ENCODE measurements at regions not wholly inside any gene's neighbourhood (a gene's known extent, or its start where the extent isn't known, plus 50 kb on each side); places are given as distances from the start of the nearest gene placed in this dataset.

DNA sequence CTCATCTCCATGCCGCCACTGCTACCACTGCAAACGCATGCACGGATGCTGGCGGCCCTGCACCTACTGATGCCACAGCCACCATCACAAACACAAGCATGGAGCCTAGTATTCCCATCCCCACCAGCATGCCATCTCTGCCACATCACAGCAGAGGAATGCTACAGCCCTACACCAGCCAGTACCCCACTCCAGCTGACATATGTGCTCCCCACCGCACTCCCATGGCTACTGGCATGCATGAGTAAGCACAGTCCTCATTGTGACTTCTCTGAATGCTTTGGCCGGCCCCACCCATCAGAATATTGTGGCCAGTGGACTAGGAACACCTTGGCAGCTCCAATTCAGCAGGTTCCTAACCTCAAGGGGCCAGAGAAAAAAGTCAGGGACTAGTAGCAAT, 705.5 kb downstream of the POM121L12 start:
- intact Hi-C loops (cut with micrococcal nuclease): no loop called here
- POLR2A ChIA-PET: no interaction called here
- H3K4me3 Mint-ChIP-seq: no peak overlapping the region
- H3K4me1 Mint-ChIP-seq: no peaks in the 10 kb centered on the region
- H3K27ac Mint-ChIP-seq: no peak overlapping the region
- CTCF ChIA-PET: no interaction called here
- no peaks in the 10 kb centered on the region for H3K27me3 Mint-ChIP-seq
- no peaks in the 10 kb centered on the region for H3K36me3 Mint-ChIP-seq (ENCODE audit: low read depth)
- TF ChIP-seq, protein P1, sequence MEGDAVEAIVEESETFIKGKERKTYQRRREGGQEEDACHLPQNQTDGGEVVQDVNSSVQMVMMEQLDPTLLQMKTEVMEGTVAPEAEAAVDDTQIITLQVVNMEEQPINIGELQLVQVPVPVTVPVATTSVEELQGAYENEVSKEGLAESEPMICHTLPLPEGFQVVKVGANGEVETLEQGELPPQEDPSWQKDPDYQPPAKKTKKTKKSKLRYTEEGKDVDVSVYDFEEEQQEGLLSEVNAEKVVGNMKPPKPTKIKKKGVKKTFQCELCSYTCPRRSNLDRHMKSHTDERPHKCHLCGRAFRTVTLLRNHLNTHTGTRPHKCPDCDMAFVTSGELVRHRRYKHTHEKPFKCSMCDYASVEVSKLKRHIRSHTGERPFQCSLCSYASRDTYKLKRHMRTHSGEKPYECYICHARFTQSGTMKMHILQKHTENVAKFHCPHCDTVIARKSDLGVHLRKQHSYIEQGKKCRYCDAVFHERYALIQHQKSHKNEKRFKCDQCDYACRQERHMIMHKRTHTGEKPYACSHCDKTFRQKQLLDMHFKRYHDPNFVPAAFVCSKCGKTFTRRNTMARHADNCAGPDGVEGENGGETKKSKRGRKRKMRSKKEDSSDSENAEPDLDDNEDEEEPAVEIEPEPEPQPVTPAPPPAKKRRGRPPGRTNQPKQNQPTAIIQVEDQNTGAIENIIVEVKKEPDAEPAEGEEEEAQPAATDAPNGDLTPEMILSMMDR (IDR thresholded peaks at IDR 0.05): no peak
- peaks cover 24% of the 10 kb centered on the region for H3K9me3 Mint-ChIP-seq
- no peak for ATAC-seq (ENCODE audit: low read depth)
- DNase-seq: no peak

DNA sequence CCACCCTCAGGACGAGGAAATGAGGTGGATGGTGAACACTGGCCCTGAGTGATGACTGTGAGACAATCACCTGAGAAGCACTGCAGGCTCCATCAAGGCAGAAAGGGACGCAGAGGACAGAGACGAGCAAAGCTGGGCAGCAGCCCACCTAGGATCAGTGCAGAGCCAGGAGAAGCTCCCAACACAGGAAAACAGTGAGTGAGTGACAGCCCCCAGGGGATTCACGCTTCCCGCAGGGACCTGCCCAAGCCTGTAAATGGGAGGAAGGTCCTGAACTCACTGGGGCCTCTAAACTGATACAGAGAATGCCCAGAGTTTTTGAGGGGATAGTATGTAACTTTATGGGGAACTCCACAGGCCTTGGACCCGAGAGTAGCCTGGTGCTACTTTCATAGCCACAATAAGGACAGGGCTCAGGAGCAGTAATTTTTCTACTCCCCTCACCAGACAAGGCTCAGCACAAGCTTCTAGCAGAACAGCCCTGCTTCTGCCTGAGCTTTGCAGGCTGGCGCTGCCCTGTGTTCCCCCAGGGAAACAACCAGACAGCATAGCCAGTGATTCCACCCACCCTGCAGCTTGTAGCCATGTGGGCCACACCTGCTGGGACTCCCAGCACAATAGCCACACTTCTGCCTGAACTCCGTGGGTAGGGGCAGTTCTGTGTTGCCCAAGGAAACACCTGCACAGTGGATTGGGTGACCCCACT, 708.4 kb downstream of the POM121L12 start:
- TF ChIP-seq, protein P1 (IDR thresholded peaks at IDR 0.05): no peak
- Mint-ChIP-seq H3K27ac (no peak overlapping the region), H3K36me3 (ENCODE audit: low read depth) (no peaks in the 10 kb centered on the region), H3K4me1 (no peaks in the 10 kb centered on the region), H3K4me3 (no peak overlapping the region), H3K9me3 (peaks cover 14% of the 10 kb centered on the region), H3K27me3 (no peaks in the 10 kb centered on the region)
- POLR2A ChIA-PET: no interaction called here
- no peak for ATAC-seq (ENCODE audit: low read depth)
- CTCF ChIA-PET: no interaction called here
- DNase-seq: no peak
- intact Hi-C loops (cut with micrococcal nuclease): no loop called here

- Mint-ChIP-seq H3K36me3 (ENCODE audit: low read depth) (no peaks in the 10 kb centered on the region), H3K4me1 (no peaks in the 10 kb centered on the region), H3K4me3 (no peak overlapping the region), H3K27ac (no peak overlapping the region), H3K9me3 (peaks cover 14% of the 10 kb centered on the region), H3K27me3 (no peaks in the 10 kb centered on the region)
- TF ChIP-seq, protein P1 (IDR thresholded peaks at IDR 0.05): no peak
- ATAC-seq (ENCODE audit: low read depth): no peak
- no peak for DNase-seq
- ChIA-PET CTCF (no interaction called here), POLR2A (no interaction called here)
- intact Hi-C loops (cut with micrococcal nuclease): no loop called here
Observed at GRCh38 chr7:53744403-53744760, 708.9 kb downstream of the POM121L12 start.

GRCh38 chr7:53756946-53757345, 721.5 kb downstream of the POM121L12 start:
- ATAC-seq (ENCODE audit: low read depth) (no peak), DNase-seq (no peak)
- Mint-ChIP-seq H3K4me1 (no peaks in the 10 kb centered on the region), H3K9me3 (peaks cover 11% of the 10 kb centered on the region), H3K36me3 (ENCODE audit: low read depth) (no peaks in the 10 kb centered on the region), H3K4me3 (no peak overlapping the region), H3K27ac (no peak overlapping the region), H3K27me3 (no peaks in the 10 kb centered on the region)
- ChIA-PET POLR2A (no interaction called here), CTCF (no interaction called here)
- TF ChIP-seq, protein P1 (IDR thresholded peaks at IDR 0.05): no peak
- intact Hi-C loops (cut with micrococcal nuclease): no loop called here

DNA sequence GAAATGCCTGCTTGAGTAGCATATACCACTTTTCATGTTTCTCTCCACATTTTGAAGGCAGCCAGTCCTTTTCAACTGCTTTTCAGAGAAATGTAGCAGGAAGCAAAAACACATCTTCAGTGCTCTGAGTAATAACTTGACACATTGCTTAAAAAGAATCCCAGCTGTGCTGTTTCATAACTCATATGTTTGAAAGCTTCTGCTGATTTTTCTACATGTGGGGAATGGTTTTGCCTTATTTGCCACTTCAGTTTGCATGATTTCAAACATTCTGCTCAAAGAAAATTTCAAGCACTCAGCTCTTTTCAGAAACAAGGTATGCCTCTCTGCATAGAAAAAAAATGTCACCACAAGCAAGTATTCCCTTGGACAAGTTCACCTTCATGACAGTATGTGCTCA, 732.8 kb downstream of the POM121L12 start:
- Mint-ChIP-seq H3K4me1 (no peaks in the 10 kb centered on the region), H3K36me3 (ENCODE audit: low read depth) (no peaks in the 10 kb centered on the region), H3K27ac (no peak overlapping the region), H3K9me3 (peaks cover 18% of the 10 kb centered on the region), H3K27me3 (no peaks in the 10 kb centered on the region), H3K4me3 (no peak overlapping the region)
- intact Hi-C loops (cut with micrococcal nuclease): no loop called here
- ChIA-PET CTCF (no interaction called here), POLR2A (no interaction called here)
- ATAC-seq (ENCODE audit: low read depth) (no peak), DNase-seq (no peak)
- TF ChIP-seq, protein P1 (IDR thresholded peaks at IDR 0.05): no peak

All from activated B cell treated with CpG ODN at 0.5 μM for 24 hours (primary cell).